HCT116 (cell line): ENCODE measurements at regions not wholly inside any gene's neighbourhood (a gene's known extent, or its start where the extent isn't known, plus 50 kb on each side); places are given as distances from the start of the nearest gene placed in this dataset.
"Not testable (repeated sequence)": the region's sequence is repeated elsewhere in the genome, so short reads cannot be mapped to it uniquely, and the experiment has no call there.

ENCODE experiments used
- ATAC-seq: fragments of 200-7000 bp; cut with Tn5 transposase; 2 replicates; pipeline ENCODE4 v1.9.1; 2020; ENCODE audit warnings: mild to moderate bottlenecking, moderate library complexity
- BruUV-seq: library from RNA; stranded (reverse); fragments of 400-500 nt; replicated peaks from 2 replicates; lab custom pipeline; 2021; lab: Mats Ljungman, UMichigan
- CTCF ChIA-PET: fragments of 300-600 bp; sonication (Branson Sonifier 250); formaldehyde crosslinking; loops from one replicate; lab custom pipeline; 2021; ENCODE audit warnings: antibody characterized with exemption; lab: Charles Lee
- POLR2A ChIA-PET: fragments of 300-600, 350-600 bp; sonication (Branson Sonifier 250); formaldehyde crosslinking; loops from one replicate; lab custom pipeline; 2021; ENCODE audit warnings: antibody characterized with exemption; lab: Charles Lee
- RAD21 ChIA-PET, 2 experiments: fragments of 300-600 bp; sonication (Branson Sonifier 250); formaldehyde crosslinking; loops; one replicate each; lab custom pipeline; 2023; ENCODE audit warnings: low total read pairs in 2 of 2; ENCODE audit not compliant: uncharacterized antibody in 2 of 2, unreplicated experiment in 2 of 2, low non-redundant PET in 1 of 2; lab: Charles Lee
- DNase-seq: peaks from one replicate; pipeline ENCODE4 v3.0.0-alpha.2; 2010; ENCODE audit warnings: low read depth, low spot score
- H2AFZ ChIP-seq: fragments of 200-600 bp; shearing (Covaris generic), sonication (generic); 2 replicates; pipeline ENCODE4 v1.6.1; 2017; ENCODE audit warnings: low read depth, mixed run types, mixed read lengths, antibody characterized with exemption, low read length; ENCODE audit not compliant: poor library complexity, severe bottlenecking
- H3K27ac ChIP-seq: 2 replicates; pipeline ENCODE4 v1.5.1; 2012; ENCODE audit warnings: low read depth, low read length
- H3K27me3 ChIP-seq: fragments of 200-600 bp; sonication (generic); 2 replicates; pipeline ENCODE4 v1.6.1; 2016; ENCODE audit warnings: mixed run types, low read length, mixed read lengths; ENCODE audit not compliant: insufficient read depth
- H3K36me3 ChIP-seq, 2 experiments: fragments of 200-500 bp in 1 of 2; fragments of 200-600 bp in 1 of 2; sonication (Bioruptor generic) in 1 of 2; sonication (generic) in 1 of 2; 2 replicates each; pipeline versions ENCODE4 v1.5.1 to v1.6.1; 2014 to 2016; ENCODE audit warnings: low read length in 2 of 2, inconsistent platforms in 1 of 2, mixed read lengths in 1 of 2, mixed run types in 1 of 2; ENCODE audit not compliant: insufficient read depth in 2 of 2, control insufficient read depth in 1 of 2
- H3K4me1 ChIP-seq, 2 experiments: fragments of 200-600 bp in 1 of 2; sonication (generic) in 1 of 2; 2 replicates each; pipeline versions ENCODE4 v1.5.1 to v1.6.1; 2012 to 2017; ENCODE audit warnings: low read length in 2 of 2, inconsistent platforms in 1 of 2, mild to moderate bottlenecking in 1 of 2, mixed read lengths in 1 of 2, mixed run types in 1 of 2, moderate library complexity in 1 of 2; ENCODE audit not compliant: insufficient read depth in 2 of 2, control insufficient read depth in 1 of 2
- H3K4me2 ChIP-seq: fragments of 200-600 bp; sonication (generic); 2 replicates; pipeline ENCODE4 v1.6.1; 2017; ENCODE audit warnings: mixed run types, low read length, mixed read lengths
- H3K4me3 ChIP-seq, 2 experiments: fragments of 200-600 bp in 1 of 2; sonication (generic) in 1 of 2; replicated peaks in 1 of 2; 2 replicates each; pipeline ENCODE4 v1.5.1; 2011 to 2016; ENCODE audit warnings: low read length in 2 of 2, control low read depth in 1 of 2, low read depth in 1 of 2, mild to moderate bottlenecking in 1 of 2, mixed read lengths in 1 of 2, mixed run types in 1 of 2
- H3K79me2 ChIP-seq: fragments of 200-600 bp; sonication (generic); 2 replicates; pipeline ENCODE4 v1.6.1; 2017; ENCODE audit warnings: mild to moderate bottlenecking, mixed run types, low read length, moderate library complexity, mixed read lengths; ENCODE audit not compliant: insufficient read depth
- H3K9ac ChIP-seq: fragments of 200-600 bp; sonication (generic); 2 replicates; pipeline ENCODE4 v1.6.1; 2016; ENCODE audit warnings: low read length, mixed read lengths
- H3K9me2 ChIP-seq: fragments of 200-600 bp; sonication (generic), shearing (Covaris generic); 2 replicates; pipeline ENCODE4 v1.6.1; 2017; ENCODE audit warnings: mixed run types, mild to moderate bottlenecking, moderate library complexity; ENCODE audit not compliant: insufficient read depth
- H3K9me3 ChIP-seq, 2 experiments: fragments of 200-500 bp in 1 of 2; fragments of 200-600 bp in 1 of 2; sonication (Bioruptor generic) in 1 of 2; sonication (generic) in 1 of 2; 2 replicates each; pipeline ENCODE4 v1.6.1; 2014 to 2017; ENCODE audit warnings: low read length in 2 of 2, mixed read lengths in 2 of 2, inconsistent platforms in 1 of 2, low read depth in 1 of 2, mild to moderate bottlenecking in 1 of 2, mixed run types in 1 of 2, moderate library complexity in 1 of 2; ENCODE audit not compliant: control insufficient read depth in 1 of 2, insufficient read depth in 1 of 2
- H4K20me1 ChIP-seq: fragments of 200-600 bp; sonication (generic), shearing (Covaris generic); 2 replicates; pipeline ENCODE4 v1.6.1; 2017; ENCODE audit warnings: mixed run types, mild to moderate bottlenecking, moderate library complexity; ENCODE audit not compliant: insufficient read depth
- CTCF ChIP-seq, 3 experiments: fragments of 200-600 bp in 1 of 3; sonication (generic) in 1 of 3; IDR thresholded peaks in 2 of 3; conservative IDR thresholded peaks in 1 of 3; 2 replicates each; pipeline ENCODE4 v1.5.1; 2012 to 2017; ENCODE audit warnings: low read depth in 2 of 3, low read length in 2 of 3, antibody characterized with exemption in 1 of 3, borderline replicate concordance in 1 of 3, control low read depth in 1 of 3, mild to moderate bottlenecking in 1 of 3, mixed read lengths in 1 of 3, mixed run types in 1 of 3, moderate library complexity in 1 of 3; ENCODE audit not compliant: insufficient read depth in 1 of 3
- ELF1 ChIP-seq: IDR thresholded peaks from 2 replicates; pipeline ENCODE4 v1.6.1; 2012; ENCODE audit warnings: low read depth, borderline replicate concordance
- FOSL1 ChIP-seq: IDR thresholded peaks from 2 replicates; pipeline ENCODE4 v1.6.1; 2012; ENCODE audit warnings: low read depth
- TCF7L2 ChIP-seq: IDR thresholded peaks from 2 replicates; pipeline ENCODE4 v1.7.0; 2011; ENCODE audit warnings: borderline replicate concordance, inconsistent platforms; ENCODE audit not compliant: insufficient read depth, insufficient read length; ENCODE audit errors: extremely low read depth
- intact Hi-C: fragments of 100-400 bp; cut with micrococcal nuclease; formaldehyde crosslinking; loops from 2 replicates; pipeline ENCODE4 v1.10.0; 2022
- TF ChIP-seq, protein P1 (sequence below): IDR thresholded peaks from 2 replicates; pipeline ENCODE4 v1.6.1; 2012
- TF ChIP-seq, protein P2 (sequence below): IDR thresholded peaks from 2 replicates; pipeline ENCODE4 v1.6.1; 2012

GRCh38 chr4:59556191-59556590, 1643.9 kb upstream of the ADGRL3 start:
- ATAC-seq = not testable (repeated sequence)

GRCh38 chr4:59560141-59560648, 1639.9 kb upstream of the ADGRL3 start:
- CTCF ChIA-PET, BruUV-seq: not testable (repeated sequence)

More at GRCh38 chr4:59556191-59556590, 1643.9 kb upstream of the ADGRL3 start:
- POLR2A ChIA-PET, H3K4me1 ChIP-seq, H3K79me2 ChIP-seq, H3K27me3 ChIP-seq, H4K20me1 ChIP-seq, H3K27ac ChIP-seq, H3K9me3 ChIP-seq, BruUV-seq, H3K9me2 ChIP-seq, DNase-seq, intact Hi-C loops, H3K36me3 ChIP-seq, H3K4me3 ChIP-seq, H3K4me2 ChIP-seq, RAD21 ChIA-PET, CTCF ChIA-PET, H3K9ac ChIP-seq, H2AFZ ChIP-seq: not testable (repeated sequence)

GRCh38 chr4:59565836-59566235, 1634.3 kb upstream of the ADGRL3 start:
- no peak for DNase-seq
- RAD21 ChIA-PET = no interaction called here
- CTCF ChIA-PET = no interaction called here
- H4K20me1 ChIP-seq = no peaks in the 10 kb centered on the region
- H3K4me3 ChIP-seq = no peak overlapping the region
- no peak overlapping the region for H3K4me2 ChIP-seq
- no peaks in the 10 kb centered on the region for H3K36me3 ChIP-seq
- no peaks in the 10 kb centered on the region for H3K27me3 ChIP-seq
- ATAC-seq = no peak
- BruUV-seq = no TSS peak
- H3K4me1 ChIP-seq = no peaks in the 10 kb centered on the region
- H3K9me2 ChIP-seq = no peaks in the 10 kb centered on the region
- peaks cover 11 to 12% of the 10 kb centered on the region in 2 experiments; a peak in 2 of 4 replicates for H3K9me3 ChIP-seq
- H2AFZ ChIP-seq = no peak overlapping the region
- POLR2A ChIA-PET = no interaction called here
- no peak overlapping the region for H3K27ac ChIP-seq
- H3K9ac ChIP-seq = no peak overlapping the region
- H3K79me2 ChIP-seq = no peaks in the 10 kb centered on the region
- intact Hi-C loops = no loop called here
- TF ChIP-seq, protein P1, sequence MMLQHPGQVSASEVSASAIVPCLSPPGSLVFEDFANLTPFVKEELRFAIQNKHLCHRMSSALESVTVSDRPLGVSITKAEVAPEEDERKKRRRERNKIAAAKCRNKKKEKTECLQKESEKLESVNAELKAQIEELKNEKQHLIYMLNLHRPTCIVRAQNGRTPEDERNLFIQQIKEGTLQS = no peak
- TF ChIP-seq CTCF (IDR thresholded peaks at IDR 0.05 in 2 of 3, conservative IDR thresholded peaks at IDR 0.05 in 1 of 3; ENCODE audit: borderline replicate concordance in 1 of 3, insufficient read depth in 1 of 3, low read depth in 2 of 3, low read length in 2 of 3) (no peak), TCF7L2 (no peak), ELF1 (no peak), FOSL1 (no peak)
- TF ChIP-seq, protein P2, sequence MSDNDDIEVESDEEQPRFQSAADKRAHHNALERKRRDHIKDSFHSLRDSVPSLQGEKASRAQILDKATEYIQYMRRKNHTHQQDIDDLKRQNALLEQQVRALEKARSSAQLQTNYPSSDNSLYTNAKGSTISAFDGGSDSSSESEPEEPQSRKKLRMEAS = no peak

More at GRCh38 chr4:59560141-59560648, 1639.9 kb upstream of the ADGRL3 start:
- POLR2A ChIA-PET, H4K20me1 ChIP-seq, H3K4me1 ChIP-seq, DNase-seq, H3K27me3 ChIP-seq, H3K9ac ChIP-seq, intact Hi-C loops, H3K9me2 ChIP-seq, H3K4me2 ChIP-seq, H2AFZ ChIP-seq, H3K36me3 ChIP-seq, H3K27ac ChIP-seq, ATAC-seq, H3K4me3 ChIP-seq, H3K9me3 ChIP-seq, RAD21 ChIA-PET, H3K79me2 ChIP-seq: not testable (repeated sequence)
